Renal pelvis (tissue), 1 donor: ENCODE measurements at regions not wholly inside any gene's neighbourhood (a gene's known extent, or its start where the extent isn't known, plus 50 kb on each side); places are given as distances from the start of the nearest gene placed in this dataset.
A peak's percentile ranks its signal among the peaks of the same experiment; 100 is the strongest.

Experiments used
- DNase-seq: peaks from one replicate; pipeline ENCODE4 v3.0.0-alpha.2; 2013

GRCh38 chr5:123776761-123777160 lies 264.8 kb downstream of the CSNK1G3 start:
- DNase-seq = no peak

- DNase-seq = no peak
Observed at GRCh38 chr5:123771715-123772114, 259.7 kb downstream of the CSNK1G3 start.

- DNase-seq = no peak
Observed at GRCh38 chr5:123763201-123763600, 251.2 kb downstream of the CSNK1G3 start.

GRCh38 chr5:123756816-123757215 lies 244.8 kb downstream of the CSNK1G3 start:
- no peak for DNase-seq

GRCh38 chr5:123756318-123756665 lies 244.3 kb downstream of the CSNK1G3 start:
- DNase-seq = no peak

GRCh38 chr5:123755653-123756317 lies 243.8 kb downstream of the CSNK1G3 start:
- DNase-seq = no peak

GRCh38 chr5:123754908-123755307 lies 242.9 kb downstream of the CSNK1G3 start:
- peak; percentile 11 for DNase-seq

GRCh38 chr5:123753937-123754891 lies 242.2 kb downstream of the CSNK1G3 start:
- DNase-seq = no peak

GRCh38 chr5:123753180-123753936 lies 241.4 kb downstream of the CSNK1G3 start:
- DNase-seq = no peak

- DNase-seq = no peak
Observed at GRCh38 chr5:123752552-123753179, 240.7 kb downstream of the CSNK1G3 start.

GRCh38 chr5:123751670-123752069 lies 239.7 kb downstream of the CSNK1G3 start:
- DNase-seq = no peak

- no peak for DNase-seq
Observed at GRCh38 chr5:123748239-123748638, 236.3 kb downstream of the CSNK1G3 start.

- no peak for DNase-seq
Observed at GRCh38 chr5:123746683-123747360, 234.8 kb downstream of the CSNK1G3 start.

GRCh38 chr5:123743990-123744583 lies 232.1 kb downstream of the CSNK1G3 start:
- no peak for DNase-seq

GRCh38 chr5:123735384-123735783 lies 223.4 kb downstream of the CSNK1G3 start:
- no peak for DNase-seq

GRCh38 chr5:123732257-123732656 lies 220.3 kb downstream of the CSNK1G3 start:
- no peak for DNase-seq

- DNase-seq = no peak
Observed at GRCh38 chr5:123722451-123722850, 210.5 kb downstream of the CSNK1G3 start.

- peak; percentile 17 for DNase-seq
Observed at GRCh38 chr5:123721675-123722276, 209.8 kb downstream of the CSNK1G3 start.

GRCh38 chr5:123720955-123721354 lies 209.0 kb downstream of the CSNK1G3 start:
- DNase-seq = no peak

- no peak for DNase-seq
Observed at GRCh38 chr5:123720339-123720738, 208.4 kb downstream of the CSNK1G3 start.

- no peak for DNase-seq
Observed at GRCh38 chr5:123719004-123719403, 207.0 kb downstream of the CSNK1G3 start.
